Mesenteric fat pad (tissue), 1 donor: ENCODE measurements at regions not wholly inside any gene's neighbourhood (a gene's known extent, or its start where the extent isn't known, plus 50 kb on each side); places are given as distances from the start of the nearest gene placed in this dataset.
"Not testable (repeated sequence)": the region's sequence is repeated elsewhere in the genome, so short reads cannot be mapped to it uniquely, and the experiment has no call there.

Experiments used
- DNase-seq: peaks from one replicate; pipeline ENCODE4 v3.0.0-alpha.2; 2020; ENCODE audit warnings: low spot score
- donor health status: DM: yes; HTN: yes; CAD: no.

DNA sequence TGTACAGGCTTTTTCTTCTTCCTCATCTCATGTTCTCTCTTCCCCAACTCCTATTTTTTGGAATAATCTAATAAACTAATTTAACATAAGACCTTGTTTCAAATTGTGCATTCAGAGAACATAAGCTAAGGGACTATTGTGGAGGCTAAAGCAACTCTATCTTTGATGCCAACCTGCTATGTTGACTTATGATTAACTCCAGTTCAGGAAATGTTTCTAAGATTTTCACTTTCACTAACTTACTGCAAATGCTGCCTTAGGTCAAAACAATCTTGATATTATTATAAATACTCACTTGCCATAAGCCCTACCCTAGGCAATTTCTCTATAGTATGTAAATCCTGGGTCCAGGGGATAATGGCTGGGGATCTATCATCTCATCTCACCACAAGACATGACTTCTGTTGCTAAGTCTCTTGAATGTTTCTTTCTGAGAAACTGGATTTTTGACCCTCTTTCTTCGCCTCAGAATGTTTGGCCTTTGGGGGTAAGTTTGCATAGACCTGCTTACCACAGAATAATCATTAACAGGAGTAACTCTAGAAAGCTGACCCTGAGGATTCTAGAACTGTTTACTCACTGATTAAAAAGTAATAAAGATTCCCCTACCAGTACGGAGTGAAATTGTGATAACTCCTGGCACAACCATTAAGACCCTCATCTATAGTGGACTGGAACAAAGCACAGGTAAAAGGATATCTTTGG lies 768.1 kb downstream of the GBE1 start:
- no peak for DNase-seq

- DNase-seq, result no peak
These were observed 777.7 kb downstream of the GBE1 start for GRCh38 chr3:80983753-80984152.

DNA sequence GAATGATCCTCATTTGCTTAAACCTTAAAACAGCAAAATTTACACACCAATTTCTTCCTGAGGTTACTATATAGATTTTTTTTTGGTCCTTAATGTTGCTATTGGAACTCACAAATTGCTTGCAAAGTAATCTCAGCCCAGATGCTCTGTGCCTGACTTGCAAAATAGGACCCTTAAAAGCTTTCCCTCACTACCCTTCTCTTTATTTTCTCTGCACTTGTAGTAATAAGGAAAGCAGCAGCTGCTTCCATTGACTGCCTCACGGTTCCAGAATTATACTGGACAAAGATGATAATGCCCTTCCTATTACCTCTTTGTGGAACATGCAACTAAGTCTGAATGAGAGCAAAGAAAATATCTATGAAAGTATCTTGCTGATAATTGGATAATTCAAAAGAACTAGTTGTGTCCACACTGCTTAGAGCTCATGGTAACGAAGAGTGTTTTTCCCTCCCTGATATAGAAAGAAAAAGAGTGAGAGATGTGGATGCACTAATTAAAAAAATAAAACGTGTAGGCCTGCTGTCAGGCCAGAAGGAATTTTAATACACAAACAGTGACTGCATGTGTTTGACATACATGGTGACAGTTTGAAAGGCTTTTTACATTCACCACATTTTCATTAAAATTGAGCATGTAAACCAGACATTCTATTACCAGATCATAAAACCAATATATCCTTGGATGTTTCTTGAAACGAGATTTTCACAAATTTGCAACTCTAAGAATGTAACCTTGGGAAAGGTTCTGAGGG lies 783.1 kb downstream of the GBE1 start:
- DNase-seq, result no peak

DNA sequence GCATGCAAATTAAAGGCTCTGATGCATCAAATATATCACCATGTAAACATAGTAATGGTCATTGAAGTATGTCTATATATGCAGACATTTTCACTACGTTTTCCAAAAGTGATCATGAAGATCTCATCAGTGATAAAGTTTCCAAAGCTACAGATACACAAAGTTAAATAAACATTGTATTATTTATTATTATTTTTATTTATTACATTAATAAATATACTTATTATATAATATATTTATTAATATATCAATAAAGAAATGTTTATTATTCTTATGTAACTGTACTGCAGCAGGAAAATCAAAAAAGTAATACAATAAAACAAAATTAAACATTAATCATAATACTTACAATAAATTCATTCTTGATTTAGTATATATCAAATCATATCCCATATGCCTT lies 791.2 kb downstream of the GBE1 start:
- no peak for DNase-seq

- no peak for DNase-seq
These were observed 831.9 kb downstream of the GBE1 start for GRCh38 chr3:80929576-80929975.

GRCh38 chr3:80914854-80915253 lies 846.6 kb downstream of the GBE1 start:
- no peak for DNase-seq

DNA sequence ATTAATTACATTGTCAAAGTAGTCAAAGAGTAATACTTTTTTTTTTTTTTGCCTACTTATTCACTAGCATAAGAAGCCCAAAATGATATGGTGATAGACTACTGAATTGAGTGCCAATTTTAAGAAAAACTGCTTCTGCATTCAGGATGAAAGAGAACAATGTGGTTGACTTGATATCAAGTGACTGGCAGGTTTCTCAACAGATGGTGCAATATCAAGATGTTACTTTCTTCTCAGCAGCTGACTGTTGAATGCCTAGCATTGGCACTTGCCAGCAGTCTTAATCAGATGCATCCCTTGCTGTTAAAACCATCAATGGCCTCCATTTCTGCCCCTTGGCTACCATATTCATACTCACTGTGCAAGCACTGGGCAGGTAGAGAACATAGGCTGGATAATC lies 863.2 kb downstream of the GBE1 start:
- no peak for DNase-seq

- DNase-seq, result not testable (repeated sequence)
These were observed 864.4 kb downstream of the GBE1 start for GRCh38 chr3:80897005-80897404.

- DNase-seq, result no peak
These were observed 870.9 kb downstream of the GBE1 start for GRCh38 chr3:80890571-80890970.

DNA sequence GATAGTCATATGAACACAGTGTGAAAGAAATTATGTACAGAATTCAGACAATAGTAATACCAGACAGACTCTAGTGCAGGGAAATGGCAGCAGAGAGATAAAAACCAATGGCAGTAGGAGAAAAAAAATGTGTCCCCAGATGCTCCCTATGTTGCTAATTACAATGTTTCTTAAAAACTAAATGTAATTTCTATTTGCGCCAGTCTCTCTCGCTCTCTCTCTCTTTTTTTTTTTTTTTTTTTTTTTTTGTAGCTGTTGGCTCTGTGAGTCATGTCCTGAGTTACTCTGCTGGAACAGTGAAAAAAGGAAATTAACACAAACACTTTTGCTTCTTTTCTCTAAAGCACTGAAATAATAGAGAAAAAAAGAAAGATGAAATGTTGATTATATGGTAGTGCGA lies 871.9 kb downstream of the GBE1 start:
- DNase-seq, result no peak

- no peak for DNase-seq
These were observed 890.9 kb downstream of the GBE1 start for GRCh38 chr3:80870476-80871041.

DNA sequence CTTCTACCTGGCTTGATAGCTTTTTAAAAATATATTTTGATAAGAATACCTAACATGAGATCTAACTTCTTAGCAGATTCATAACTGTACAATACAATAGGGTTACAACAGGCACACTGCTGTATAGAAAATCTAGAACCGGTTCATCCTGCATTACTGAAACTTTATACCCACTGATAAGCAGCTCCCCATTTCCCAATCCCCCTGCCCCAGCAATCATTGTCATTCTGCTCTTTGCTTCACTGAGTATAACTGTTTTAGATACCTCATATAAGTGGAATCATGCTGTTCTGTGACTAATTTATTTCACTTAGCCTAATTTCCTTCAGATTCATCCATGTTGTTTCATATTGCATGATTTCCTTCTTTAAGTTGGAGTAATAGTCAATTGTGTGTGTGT lies 906.0 kb downstream of the GBE1 start:
- DNase-seq, result no peak

- DNase-seq, result no peak
These were observed 925.0 kb downstream of the GBE1 start for GRCh38 chr3:80836395-80836794.

GRCh38 chr3:80807577-80807976 lies 953.9 kb downstream of the GBE1 start:
- DNase-seq, result no peak

GRCh38 chr3:80806673-80807072 lies 954.8 kb downstream of the GBE1 start:
- no peak for DNase-seq

GRCh38 chr3:80788914-80789313 lies 972.5 kb downstream of the GBE1 start:
- DNase-seq, result no peak

DNA sequence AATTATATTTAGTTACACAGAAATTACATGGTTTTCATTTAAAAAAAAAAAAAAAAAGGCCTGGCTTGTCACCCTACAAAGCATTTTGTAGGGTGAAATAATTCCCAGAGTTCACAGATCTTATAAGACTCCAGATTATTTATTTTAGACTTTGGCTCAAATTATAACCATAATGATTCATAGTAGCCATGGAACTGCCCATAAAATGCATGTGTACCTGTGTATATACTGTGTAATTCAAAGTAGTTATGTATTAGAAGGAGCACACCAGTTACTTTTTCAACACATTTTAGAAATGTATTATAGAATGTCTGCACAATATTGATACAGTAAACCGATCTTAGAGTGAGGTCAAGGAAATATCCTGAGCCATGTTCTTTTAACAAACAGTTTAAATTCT lies 975.6 kb downstream of the GBE1 start:
- DNase-seq, result no peak

GRCh38 chr3:80785475-80785874 lies 976.0 kb downstream of the GBE1 start:
- no peak for DNase-seq

DNA sequence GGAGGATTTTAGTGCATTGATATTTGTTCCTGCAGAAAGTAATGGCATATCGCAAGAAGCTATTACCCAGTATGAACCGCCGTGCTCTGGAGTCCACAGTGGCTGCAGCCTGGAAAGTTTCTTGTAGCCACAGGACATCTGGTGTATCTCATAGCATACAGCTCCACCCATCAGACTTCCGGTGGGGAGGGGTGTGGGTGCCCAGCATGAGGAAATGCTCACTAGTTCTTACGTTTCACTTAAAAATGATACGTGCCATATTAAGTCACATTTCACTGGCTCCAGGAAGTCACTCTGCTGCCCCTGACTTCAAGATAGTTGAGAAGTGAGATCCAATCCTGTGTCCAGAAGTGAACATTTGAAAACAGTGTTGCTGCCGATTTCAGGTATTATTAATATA lies 990.4 kb downstream of the GBE1 start:
- DNase-seq, result no peak

DNA sequence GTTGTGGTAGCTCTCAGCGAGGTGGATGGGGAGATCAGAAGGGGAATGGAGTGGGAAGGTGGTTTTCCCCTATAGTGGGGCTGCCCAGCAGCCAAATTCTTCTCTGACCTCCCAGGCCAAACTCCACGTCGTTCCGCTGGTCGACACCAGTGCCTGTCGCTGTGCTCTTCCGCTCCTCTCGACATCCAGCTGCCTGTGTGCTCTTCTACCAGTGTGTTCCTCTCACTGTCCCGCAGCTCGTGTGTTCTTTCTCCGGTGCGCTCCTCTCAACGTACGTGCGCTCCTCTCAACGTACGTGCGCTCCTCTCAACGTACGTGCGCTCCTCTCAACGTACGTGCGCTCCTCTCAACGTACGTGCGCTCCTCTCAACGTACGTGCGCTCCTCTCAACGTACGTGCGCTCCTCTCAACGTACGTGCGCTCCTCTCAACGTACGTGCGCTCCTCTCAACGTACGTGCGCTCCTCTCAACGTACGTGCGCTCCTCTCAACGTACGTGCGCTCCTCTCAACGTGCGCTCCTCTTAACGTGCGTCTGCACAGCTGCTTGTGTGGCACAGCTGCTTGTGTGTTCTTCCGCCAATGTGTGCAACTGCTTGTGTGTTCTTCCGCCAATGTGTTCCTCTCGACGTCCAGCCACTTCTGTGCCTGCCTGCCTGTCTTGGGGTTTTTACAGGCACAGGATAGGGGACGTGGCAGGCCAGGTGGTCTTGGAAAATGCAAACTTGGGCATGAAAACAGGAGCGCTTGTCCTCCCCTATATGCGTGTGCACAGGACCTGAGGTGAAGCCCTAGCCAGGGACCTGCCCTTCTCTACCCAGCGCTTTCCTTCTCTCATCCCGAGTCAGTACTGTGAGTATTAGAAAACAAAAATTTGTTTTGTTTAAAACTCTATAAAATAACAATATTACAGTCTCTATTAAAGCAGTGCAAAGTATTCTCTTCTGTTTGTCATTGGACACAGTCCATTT lies 991.1 kb downstream of the GBE1 start:
- no peak for DNase-seq

DNA sequence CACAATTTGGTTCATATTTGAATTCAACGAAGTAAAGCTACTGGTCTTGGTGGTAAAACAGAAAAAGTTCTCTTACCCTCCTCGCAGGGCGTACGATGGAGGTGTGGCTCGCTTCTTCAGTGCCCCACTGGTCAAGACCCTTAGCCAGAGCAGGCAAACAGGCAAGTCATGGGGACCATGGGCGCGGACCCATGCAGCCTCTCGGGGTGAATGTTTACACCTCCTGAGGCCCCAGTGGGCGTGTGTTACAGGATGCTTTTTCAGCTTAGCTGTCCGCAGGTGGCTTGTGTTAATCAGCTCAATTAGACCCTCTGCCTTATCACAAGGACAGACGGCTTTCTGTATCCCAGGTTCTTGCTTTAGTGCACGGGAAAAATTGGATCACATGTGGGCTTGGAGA lies 991.8 kb downstream of the GBE1 start:
- no peak for DNase-seq

GRCh38 chr3:80767604-80768003 lies 993.8 kb downstream of the GBE1 start:
- DNase-seq, result no peak
